PC-3 (cell line): ENCODE measurements at regions not wholly inside any gene's neighbourhood (a gene's known extent, or its start where the extent isn't known, plus 50 kb on each side); places are given as distances from the start of the nearest gene placed in this dataset.
A peak's percentile ranks its signal among the peaks of the same experiment; 100 is the strongest.

Experiments used
- ATAC-seq: fragments of 200-7000 bp; cut with Tn5 transposase; 2 replicates; pipeline ENCODE4 v1.9.1; 2020; ENCODE audit warnings: mild to moderate bottlenecking, moderate library complexity
- BruUV-seq: library from RNA; stranded (reverse); fragments of 400-500 nt; replicated peaks from 2 replicates; lab custom pipeline; 2021; lab: Mats Ljungman, UMichigan
- CTCF ChIA-PET: fragments of 300-600 bp; sonication (Branson Sonifier 250); formaldehyde crosslinking; loops from one replicate; lab custom pipeline; 2022; ENCODE audit warnings: antibody characterized with exemption; lab: Charles Lee
- POLR2A ChIA-PET: fragments of 300-600 bp; sonication (Branson Sonifier 250); formaldehyde crosslinking; loops from one replicate; lab custom pipeline; 2022; ENCODE audit warnings: antibody characterized with exemption; ENCODE audit not compliant: unreplicated experiment; lab: Charles Lee
- DNase-seq: peaks from one replicate; pipeline ENCODE4 v3.0.0-alpha.2; 2015
- H2AFZ ChIP-seq: fragments of 300-600 bp; sonication (generic); 2 replicates; pipeline ENCODE4 v1.6.0; 2016; ENCODE audit warnings: antibody characterized with exemption, low read length
- H3F3A ChIP-seq: fragments of 300-600 bp; sonication (generic); one replicate; pipeline ENCODE4 v1.6.0; 2017; ENCODE audit warnings: antibody characterized with exemption, low read length, control low read depth, mild to moderate bottlenecking; ENCODE audit not compliant: unreplicated experiment
- H3K27ac ChIP-seq: fragments of 300-600 bp; sonication (generic); 2 replicates; pipeline ENCODE4 v1.5.1; 2016; ENCODE audit warnings: mild to moderate bottlenecking, low read length
- H3K27me3 ChIP-seq: fragments of 300-600 bp; sonication (generic); 2 replicates; pipeline ENCODE4 v1.6.1; 2016; ENCODE audit warnings: low read length, mixed read lengths
- H3K36me3 ChIP-seq: fragments of 300-600 bp; sonication (generic); 2 replicates; pipeline ENCODE4 v1.6.1; 2016; ENCODE audit warnings: low read depth, mixed run types, low read length, mixed read lengths
- H3K4me1 ChIP-seq: fragments of 300-600 bp; sonication (generic); 2 replicates; pipeline ENCODE4 v1.5.1; 2016; ENCODE audit warnings: low read length; ENCODE audit not compliant: insufficient read depth
- H3K4me2 ChIP-seq: fragments of 300-600 bp; sonication (generic); 2 replicates; pipeline ENCODE4 v1.6.0; 2016; ENCODE audit warnings: low read length
- H3K4me3 ChIP-seq: fragments of 300-600 bp; sonication (generic); 2 replicates; pipeline ENCODE4 v1.5.1; 2016; ENCODE audit warnings: mild to moderate bottlenecking, low read length, mixed read lengths
- H3K79me2 ChIP-seq: fragments of 300-600 bp; sonication (generic); 2 replicates; pipeline ENCODE4 v1.6.1; 2017; ENCODE audit warnings: low read length, mixed read lengths
- H3K9ac ChIP-seq: fragments of 300-600 bp; sonication (generic); 2 replicates; pipeline ENCODE4 v1.6.0; 2016; ENCODE audit warnings: mild to moderate bottlenecking, low read length
- H3K9me2 ChIP-seq: fragments of 300-600 bp; sonication (generic); replicated peaks from 2 replicates; pipeline ENCODE4 v1.6.1; 2016; ENCODE audit warnings: mixed run types, low read length, mixed read lengths
- H3K9me3 ChIP-seq: fragments of 300-600 bp; sonication (generic); 2 replicates; pipeline ENCODE4 v1.6.1; 2016; ENCODE audit warnings: low read length, mixed read lengths
- H4K20me1 ChIP-seq: fragments of 300-600 bp; sonication (generic); 2 replicates; pipeline ENCODE4 v1.6.1; 2016; ENCODE audit warnings: low read length, mixed read lengths
- CTCF ChIP-seq: fragments of 300-600 bp; sonication (generic); conservative IDR thresholded peaks from 2 replicates; pipeline ENCODE4 v1.5.1; 2017; ENCODE audit warnings: antibody characterized with exemption, low read depth, mild to moderate bottlenecking, low read length
- EZH2 ChIP-seq: fragments of 300-600 bp; sonication (generic); IDR thresholded peaks from one replicate; pipeline ENCODE4 v1.6.1; 2017; ENCODE audit warnings: antibody characterized with exemption, mild to moderate bottlenecking, low read length; ENCODE audit not compliant: unreplicated experiment
- EZH2phosphoT487 ChIP-seq: fragments of 300-600 bp; sonication (generic); IDR thresholded peaks from 2 replicates; pipeline ENCODE4 v1.6.1; 2018; ENCODE audit warnings: mild to moderate bottlenecking, antibody characterized with exemption, low read length, borderline replicate concordance
- intact Hi-C: fragments of 100-400 bp; cut with micrococcal nuclease; formaldehyde crosslinking; loops from 2 replicates; pipeline ENCODE4 v1.9.0; 2023

GRCh38 chr16:86772671-86773353 is 194.5 kb downstream of the FOXL1 start:
- Histone ChIP-seq H3K36me3 (no peaks in the 10 kb centered on the region), H3K4me3 (no peak overlapping the region), H4K20me1 (no peaks in the 10 kb centered on the region), H3K9me2 (no peaks in the 10 kb centered on the region), H2AFZ (no peak overlapping the region), H3K4me1 (peaks cover 10% of the 10 kb centered on the region; the same call in 1 of the 2 replicates), H3F3A (no peaks in the 10 kb centered on the region), H3K4me2 (no peak overlapping the region), H3K9me3 (no peaks in the 10 kb centered on the region), H3K27me3 (no peaks in the 10 kb centered on the region), H3K27ac (no peak overlapping the region), H3K79me2 (no peaks in the 10 kb centered on the region), H3K9ac (no peak overlapping the region)
- TF ChIP-seq EZH2phosphoT487: no peak
- intact Hi-C loops: no loop called here
- ChIA-PET CTCF (no interaction called here), POLR2A (no interaction called here)
- no peak for ATAC-seq
- peak; percentile 4 for DNase-seq
- no TSS peak for BruUV-seq

DNA sequence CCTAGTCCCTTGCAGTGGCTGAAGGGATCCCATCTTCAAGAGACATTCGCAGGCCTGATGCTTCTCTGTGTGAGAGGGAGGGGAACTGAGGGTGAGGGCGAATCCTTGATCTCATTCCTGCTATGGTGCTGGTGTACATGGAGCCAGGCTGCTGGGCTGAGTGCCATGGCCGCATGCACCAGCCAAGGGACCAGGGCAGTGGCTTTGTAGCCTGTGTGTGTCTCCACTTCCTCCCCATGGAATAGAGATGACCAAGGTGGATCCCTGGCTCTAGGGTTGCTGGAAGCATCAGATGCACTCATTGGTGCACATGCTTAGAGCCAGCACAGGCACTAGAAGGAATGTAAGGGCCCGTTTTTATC is 195.0 kb downstream of the FOXL1 start:
- Histone ChIP-seq H3K4me2 (no peak overlapping the region), H2AFZ (no peak overlapping the region), H3F3A (no peaks in the 10 kb centered on the region), H3K9me3 (no peaks in the 10 kb centered on the region), H3K9ac (no peak overlapping the region), H3K4me3 (no peak overlapping the region), H3K4me1 (peaks cover 10% of the 10 kb centered on the region; the same call in 1 of the 2 replicates), H3K27me3 (no peaks in the 10 kb centered on the region), H3K27ac (no peak overlapping the region), H3K9me2 (no peaks in the 10 kb centered on the region), H3K79me2 (no peaks in the 10 kb centered on the region), H4K20me1 (no peaks in the 10 kb centered on the region), H3K36me3 (no peaks in the 10 kb centered on the region)
- ChIA-PET POLR2A (no interaction called here), CTCF (no interaction called here)
- TF ChIP-seq EZH2 (no peak), EZH2phosphoT487 (no peak), CTCF (no peak)
- intact Hi-C loops: no loop called here
- no TSS peak for BruUV-seq
- DNase-seq (no peak), ATAC-seq (no peak)

- Histone ChIP-seq H2AFZ (no peak overlapping the region), H3K79me2 (no peaks in the 10 kb centered on the region), H3F3A (no peaks in the 10 kb centered on the region), H3K9me2 (no peaks in the 10 kb centered on the region), H3K36me3 (no peaks in the 10 kb centered on the region), H3K9ac (no peak overlapping the region), H3K4me2 (no peak overlapping the region), H3K9me3 (no peaks in the 10 kb centered on the region), H3K4me3 (no peak overlapping the region), H4K20me1 (no peaks in the 10 kb centered on the region), H3K27ac (no peak overlapping the region), H3K27me3 (no peaks in the 10 kb centered on the region), H3K4me1 (no peaks in the 10 kb centered on the region)
- no peak for TF ChIP-seq EZH2phosphoT487
- no peak for TF ChIP-seq CTCF
- TF ChIP-seq EZH2: no peak
- no peak for ATAC-seq
- BruUV-seq: no TSS peak
- CTCF ChIA-PET: no interaction called here
- intact Hi-C loops: no loop called here
- POLR2A ChIA-PET: no interaction called here
- DNase-seq: no peak
Observed at GRCh38 chr16:86774931-86775330, 196.6 kb downstream of the FOXL1 start.
